C4-2B (cell line): ENCODE measurements at regions not wholly inside any gene's neighbourhood (a gene's known extent, or its start where the extent isn't known, plus 50 kb on each side); places are given as distances from the start of the nearest gene placed in this dataset.

Source experiments
- H3K27ac ChIP-seq: fragments of 450-650 bp; 2 replicates; pipeline ENCODE4 v1.5.1; 2017
- CTCF ChIP-seq: fragments of 450-650 bp; conservative IDR thresholded peaks from 2 replicates; pipeline ENCODE4 v1.5.1; 2017; ENCODE audit warnings: mild to moderate bottlenecking
- ZFX ChIP-seq: fragments of 450-650 bp; IDR thresholded peaks from 2 replicates; pipeline ENCODE4 v1.6.1; 2017

DNA sequence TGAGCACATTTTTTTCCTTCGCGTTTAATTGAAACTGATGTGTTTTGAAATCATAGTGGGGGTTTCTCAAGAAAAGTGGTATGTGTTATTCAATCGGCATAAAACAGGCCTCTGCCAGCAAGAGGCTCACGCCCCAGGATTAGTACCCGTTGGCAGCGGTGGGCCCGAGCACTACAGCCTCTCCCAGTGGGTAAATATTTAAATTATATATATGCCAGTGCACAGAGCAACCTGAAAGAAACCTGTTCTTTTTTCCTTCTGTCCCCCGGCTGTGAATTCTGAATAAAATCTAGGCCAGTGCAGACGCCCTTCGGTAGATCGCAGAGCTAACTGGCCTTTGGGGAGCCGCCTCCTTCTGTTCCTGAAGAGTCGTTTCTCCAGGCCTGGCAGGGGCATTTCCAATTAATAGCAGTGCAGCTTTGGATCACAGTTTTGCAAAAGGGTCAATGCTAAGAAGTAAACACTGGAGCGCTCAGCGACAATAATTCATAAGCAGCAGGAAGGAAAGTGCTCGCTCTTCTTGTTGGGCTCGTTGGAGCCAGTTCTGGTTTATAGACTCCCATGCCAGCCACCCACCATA is 202.8 kb upstream of the SALL3 start:
- no peak overlapping the region for H3K27ac ChIP-seq
- no peak for TF ChIP-seq ZFX
- TF ChIP-seq CTCF = no peak

DNA sequence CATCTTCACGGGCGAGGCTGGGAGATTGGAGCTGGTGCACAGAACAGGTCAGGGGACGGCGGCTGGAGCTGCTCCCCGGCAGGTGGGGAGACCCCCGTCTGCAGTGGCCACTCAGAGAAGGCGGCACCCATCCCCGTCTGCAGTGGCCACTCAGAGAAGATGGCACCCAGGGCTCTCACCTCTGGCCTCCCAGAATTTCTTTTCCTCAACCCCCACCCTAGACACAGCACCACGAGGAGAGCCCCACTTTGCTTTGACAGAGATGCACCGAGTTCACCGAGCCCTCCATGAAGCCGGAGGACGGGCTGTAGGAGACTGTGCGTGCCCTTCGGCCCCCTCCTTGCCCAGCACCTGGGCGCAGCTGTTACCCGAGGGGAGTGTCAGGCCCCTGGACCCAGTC is 201.6 kb upstream of the SALL3 start:
- H3K27ac ChIP-seq = no peak overlapping the region
- no peak for TF ChIP-seq ZFX
- no peak for TF ChIP-seq CTCF

GRCh38 chr18:78778651-78779050 is 201.0 kb upstream of the SALL3 start:
- H3K27ac ChIP-seq = no peak overlapping the region
- no peak for TF ChIP-seq ZFX
- TF ChIP-seq CTCF = no peak

- TF ChIP-seq CTCF (no peak), ZFX (no peak)
- no peak overlapping the region for H3K27ac ChIP-seq
Measured at GRCh38 chr18:78779996-78780718, 199.5 kb upstream of the SALL3 start.

- TF ChIP-seq CTCF (no peak), ZFX (no peak)
Measured at GRCh38 chr18:78780719-78781600, 198.7 kb upstream of the SALL3 start.

DNA sequence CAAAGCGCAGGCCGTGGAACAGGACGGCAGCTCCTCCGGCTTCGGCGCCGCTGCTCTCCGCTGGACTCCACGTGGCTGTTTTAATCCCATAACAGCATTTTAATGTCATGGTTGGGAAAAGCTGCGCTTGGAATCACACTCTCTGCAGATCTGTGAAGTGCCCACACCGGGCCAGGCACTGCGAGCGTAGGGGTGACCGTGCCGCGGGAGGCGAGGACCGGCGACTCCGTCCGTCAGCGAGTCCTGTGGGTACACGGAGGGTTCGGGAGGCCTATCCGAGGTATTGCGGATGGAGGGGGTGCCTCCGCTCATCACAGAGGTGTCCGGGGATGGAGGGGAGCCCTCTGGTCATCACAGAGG is 198.0 kb upstream of the SALL3 start:
- no peak overlapping the region for H3K27ac ChIP-seq
- no peak for TF ChIP-seq ZFX
- TF ChIP-seq CTCF = no peak

More at GRCh38 chr18:78780719-78781600, 198.7 kb upstream of the SALL3 start:
- no peak overlapping the region for H3K27ac ChIP-seq

DNA sequence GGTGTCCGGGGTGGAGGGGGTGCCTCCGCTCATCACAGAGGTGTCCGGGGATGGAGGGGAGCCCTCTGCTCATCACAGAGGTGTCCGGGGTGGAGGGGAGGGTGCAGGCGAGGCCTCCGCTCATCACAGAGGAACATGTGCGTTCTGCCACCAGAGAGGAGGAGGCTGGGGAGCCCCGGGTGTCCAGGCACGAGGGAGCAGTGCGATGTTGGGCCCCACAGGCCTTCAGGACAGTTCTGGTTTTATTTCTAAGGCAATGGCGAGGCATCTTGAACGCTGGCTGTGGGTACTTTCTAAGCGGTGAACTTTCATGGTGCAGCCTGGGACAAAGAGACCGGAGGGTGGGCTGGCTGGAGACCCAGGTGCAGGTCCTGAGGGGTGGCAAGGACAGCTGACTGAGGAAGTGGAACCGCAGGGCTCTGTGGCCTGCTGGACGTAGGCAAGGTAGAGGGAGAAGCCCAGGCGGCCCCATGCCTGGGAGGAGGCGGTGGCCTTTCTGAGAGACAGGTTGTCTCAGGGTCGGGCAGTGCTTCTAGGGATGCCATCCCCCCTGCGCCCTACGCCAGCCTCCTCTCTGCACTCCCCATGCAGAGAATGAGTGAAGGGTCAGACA is 196.6 kb upstream of the SALL3 start:
- H3K27ac ChIP-seq = no peak overlapping the region
- TF ChIP-seq CTCF = no peak
- TF ChIP-seq ZFX = no peak
